HT-29 (cell line): ENCODE measurements at regions not wholly inside any gene's neighbourhood (a gene's known extent, or its start where the extent isn't known, plus 50 kb on each side); places are given as distances from the start of the nearest gene placed in this dataset.
"Not testable (repeated sequence)": the region's sequence is repeated elsewhere in the genome, so short reads cannot be mapped to it uniquely, and the experiment has no call there.

Experiments used
- DNase-seq: peaks from one replicate; pipeline ENCODE4 v3.0.0-alpha.2; 2015; ENCODE audit warnings: low spot score

GRCh38 chr3:160047876-160048275 lies 59.2 kb downstream of the IL12A start:
- no peak for DNase-seq

GRCh38 chr3:160049038-160049437 lies 60.4 kb downstream of the IL12A start:
- DNase-seq = no peak

GRCh38 chr3:160049565-160049964 lies 60.9 kb downstream of the IL12A start:
- DNase-seq = no peak

- no peak for DNase-seq
Observed at GRCh38 chr3:160049988-160050387, 61.4 kb downstream of the IL12A start.

- no peak for DNase-seq
Observed at GRCh38 chr3:160052385-160053047, 63.9 kb downstream of the IL12A start.

- DNase-seq = no peak
Observed at GRCh38 chr3:160053048-160053391, 64.4 kb downstream of the IL12A start.

GRCh38 chr3:160054862-160055261 lies 66.2 kb downstream of the IL12A start:
- not testable (repeated sequence) for DNase-seq

- DNase-seq = no peak
Observed at GRCh38 chr3:160055659-160056058, 67.0 kb downstream of the IL12A start.

- DNase-seq = no peak
Observed at GRCh38 chr3:160057331-160057730, 68.7 kb downstream of the IL12A start.

- DNase-seq = no peak
Observed at GRCh38 chr3:160060409-160061027, 71.9 kb downstream of the IL12A start.

- DNase-seq = no peak
Observed at GRCh38 chr3:160061525-160061924, 72.9 kb downstream of the IL12A start.

- no peak for DNase-seq
Observed at GRCh38 chr3:160065282-160065681, 76.6 kb downstream of the IL12A start.

- no peak for DNase-seq
Observed at GRCh38 chr3:160065786-160066185, 77.2 kb downstream of the IL12A start.

- DNase-seq = no peak
Observed at GRCh38 chr3:160069986-160070385, 81.4 kb downstream of the IL12A start.

GRCh38 chr3:160076519-160076918 lies 87.9 kb downstream of the IL12A start:
- no peak for DNase-seq

- DNase-seq = no peak
Observed at GRCh38 chr3:160078533-160078932, 89.9 kb downstream of the IL12A start.

- DNase-seq = no peak
Observed at GRCh38 chr3:160081958-160082533, 93.4 kb downstream of the IL12A start.

GRCh38 chr3:160084998-160085397 lies 96.4 kb downstream of the IL12A start:
- no peak for DNase-seq

- no peak for DNase-seq
Observed at GRCh38 chr3:160088492-160089137, 100.0 kb downstream of the IL12A start.

- no peak for DNase-seq
Observed at GRCh38 chr3:160090653-160091052, 102.0 kb downstream of the IL12A start.

- no peak for DNase-seq
Observed at GRCh38 chr3:160091441-160091840, 102.8 kb downstream of the IL12A start.

- no peak for DNase-seq
Observed at GRCh38 chr3:160092760-160093159, 104.1 kb downstream of the IL12A start.

- no peak for DNase-seq
Observed at GRCh38 chr3:160094562-160094961, 105.9 kb downstream of the IL12A start.
